ENCODE measurements at regions not wholly inside any gene's neighbourhood (a gene's known extent, or its start where the extent isn't known, plus 50 kb on each side); places are given as distances from the start of the nearest gene placed in this dataset.
"Not testable (repeated sequence)": the region's sequence is repeated elsewhere in the genome, so short reads cannot be mapped to it uniquely, and the experiment has no call there.

- DNase-seq: not testable (repeated sequence)
Observed at GRCh38 chr16:21536740-21537139, 62.6 kb upstream of the METTL9 start.

- DNase-seq: not testable (repeated sequence)
Observed at GRCh38 chr16:21537598-21537997, 61.8 kb upstream of the METTL9 start.

- not testable (repeated sequence) for DNase-seq
Observed at GRCh38 chr16:21539107-21539618, 60.2 kb upstream of the METTL9 start.

GRCh38 chr16:21540770-21541433 lies 58.5 kb upstream of the METTL9 start:
- not testable (repeated sequence) for DNase-seq

GRCh38 chr16:21541611-21542051 lies 57.7 kb upstream of the METTL9 start:
- peak; percentile 81 for DNase-seq

- DNase-seq: not testable (repeated sequence)
Observed at GRCh38 chr16:21542075-21542474, 57.3 kb upstream of the METTL9 start.

GRCh38 chr16:21542491-21543124 lies 56.8 kb upstream of the METTL9 start:
- DNase-seq: not testable (repeated sequence)

- DNase-seq: peak; percentile 16
Observed at GRCh38 chr16:21543151-21543836, 56.1 kb upstream of the METTL9 start.

GRCh38 chr16:21545664-21546326 lies 53.6 kb upstream of the METTL9 start:
- not testable (repeated sequence) for DNase-seq

GRCh38 chr16:21549396-21549795 lies 50.0 kb upstream of the METTL9 start:
- not testable (repeated sequence) for DNase-seq

All from MV-4-11 (cell line).